ENCODE measurements at regions not wholly inside any gene's neighbourhood (a gene's known extent, or its start where the extent isn't known, plus 50 kb on each side); places are given as distances from the start of the nearest gene placed in this dataset.

- TF ChIP-seq CTCF (conservative IDR thresholded peaks at IDR 0.05; ENCODE audit: low read depth, low read length) (no peak), EZH2 (IDR thresholded peaks at IDR 0.05; ENCODE audit: borderline replicate concordance, low read depth, low read length, poor library complexity, severe bottlenecking) (no peak)
These were observed 625.7 kb upstream of the KCND2 start for GRCh38 chr7:119647286-119647685.

Measured in A673 (cell line).